Left forelimb (tissue), 1 donor: ENCODE measurements at regions not wholly inside any gene's neighbourhood (a gene's known extent, or its start where the extent isn't known, plus 50 kb on each side); places are given as distances from the start of the nearest gene placed in this dataset.

Source experiments
- DNase-seq: peaks from one replicate; pipeline ENCODE4 v3.0.0-alpha.2; 2018; ENCODE audit warnings: low spot score

DNA sequence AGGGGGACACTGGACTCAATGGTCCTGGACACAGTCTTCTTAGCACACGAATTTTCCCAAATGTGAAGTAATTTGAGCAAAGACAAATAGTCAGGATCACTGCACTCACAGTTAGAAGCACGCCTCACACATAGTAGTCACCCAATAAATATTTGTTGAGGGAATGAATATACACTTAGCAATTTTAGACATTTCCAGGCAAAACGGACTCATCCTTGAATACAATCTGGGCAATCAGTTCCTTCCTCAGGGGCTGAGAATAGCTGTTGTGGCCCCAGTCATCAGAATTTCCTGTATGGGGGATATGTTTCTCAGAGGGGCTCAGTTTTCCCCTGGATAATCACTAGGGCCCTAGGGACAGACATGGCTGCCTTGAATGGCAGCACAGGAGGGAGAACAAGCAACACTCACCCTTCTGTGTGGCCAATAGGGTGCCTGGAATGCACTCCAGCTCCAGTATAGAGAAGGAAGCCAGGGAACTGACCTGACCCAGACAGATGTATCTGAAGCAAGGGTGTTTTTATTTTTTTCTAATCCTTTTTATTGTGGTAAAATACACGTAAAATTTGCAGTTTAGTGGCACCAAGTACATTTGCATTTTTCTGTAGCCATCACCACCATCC is 282.7 kb upstream of the ZNF32 start:
- no peak for DNase-seq

DNA sequence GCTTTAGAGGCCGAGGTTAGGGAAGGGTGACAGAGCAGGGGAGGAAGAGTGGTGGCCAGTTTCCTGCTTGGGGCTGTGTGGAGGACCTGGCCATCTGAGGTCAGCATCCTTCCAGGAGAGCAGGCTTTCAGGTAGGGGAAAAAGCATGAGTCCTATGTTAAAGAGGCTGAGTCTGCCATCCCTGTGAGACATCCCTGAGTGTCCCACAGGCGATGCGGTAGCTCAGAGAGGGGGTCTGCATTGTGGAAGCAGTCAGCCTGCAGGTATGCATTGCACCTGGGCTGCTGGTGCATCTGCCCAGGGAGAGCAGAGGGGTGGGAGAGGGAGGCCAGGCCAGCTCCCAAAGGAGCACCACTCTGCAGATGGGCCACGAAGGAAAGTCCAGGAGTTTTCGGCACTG is 282.1 kb upstream of the ZNF32 start:
- DNase-seq, result no peak

DNA sequence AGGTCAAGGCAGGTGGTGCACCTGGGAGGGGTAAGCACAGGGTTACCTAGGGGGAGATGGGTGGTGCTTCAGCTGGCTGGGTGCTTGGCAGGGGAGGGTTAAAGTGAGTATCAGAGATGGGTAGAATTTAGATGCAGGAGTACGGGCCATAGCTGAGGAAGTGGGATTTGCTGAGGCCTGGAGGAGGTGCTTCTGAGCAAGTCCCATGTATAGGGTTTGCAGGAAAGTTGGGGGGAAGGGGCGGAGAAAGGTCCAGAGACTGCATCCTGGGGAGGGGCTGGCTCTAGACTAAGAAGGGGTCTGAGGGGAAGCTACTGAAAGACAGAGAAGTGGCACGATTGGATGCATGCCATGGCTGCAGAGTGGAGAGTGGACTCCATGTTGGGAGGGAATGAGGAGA is 281.6 kb upstream of the ZNF32 start:
- DNase-seq, result no peak

DNA sequence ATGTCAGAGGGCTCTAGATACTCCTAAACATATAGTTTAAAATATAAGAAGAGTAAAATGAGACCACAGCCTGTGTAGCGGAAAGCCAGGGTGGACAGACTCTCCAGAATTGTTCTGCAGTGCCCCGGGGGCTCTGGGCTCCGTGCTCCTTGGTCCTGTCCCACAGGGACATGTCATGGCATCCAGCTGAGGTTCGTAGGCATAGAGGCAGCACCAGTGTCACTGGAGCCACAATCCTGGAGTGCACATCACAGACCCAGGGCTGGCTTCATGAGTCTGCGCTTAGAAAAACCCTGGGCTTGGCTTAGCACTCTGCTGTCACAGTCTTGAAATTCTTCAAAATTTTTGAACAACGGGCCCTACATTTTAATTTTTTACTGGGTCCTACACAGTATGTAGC is 280.4 kb upstream of the ZNF32 start:
- no peak for DNase-seq

DNA sequence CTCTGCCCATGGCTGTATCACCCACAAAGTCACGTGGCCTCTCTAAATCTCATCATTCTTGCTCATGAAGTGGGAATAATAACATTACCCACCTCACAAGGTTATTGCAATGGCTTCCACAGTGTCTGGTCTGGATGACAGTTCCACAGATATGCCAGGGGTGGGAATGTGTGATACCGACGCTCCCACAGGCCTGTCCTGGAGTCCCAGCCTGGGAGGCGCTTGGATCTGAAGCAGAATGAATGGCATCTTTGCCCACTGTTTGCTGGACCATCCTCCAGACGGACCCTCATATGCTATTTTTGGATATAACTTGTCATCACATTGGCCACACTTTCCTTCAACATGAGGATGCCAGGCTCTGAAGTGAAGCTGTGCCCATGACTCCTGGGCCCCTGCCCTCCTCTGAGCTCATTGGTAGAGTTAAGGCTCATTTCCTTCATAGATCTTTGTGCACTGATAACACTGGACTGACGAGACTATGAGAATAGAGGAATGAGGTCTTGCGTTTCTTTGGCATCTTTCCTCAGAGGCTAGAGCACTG is 279.8 kb upstream of the ZNF32 start:
- DNase-seq, result no peak

DNA sequence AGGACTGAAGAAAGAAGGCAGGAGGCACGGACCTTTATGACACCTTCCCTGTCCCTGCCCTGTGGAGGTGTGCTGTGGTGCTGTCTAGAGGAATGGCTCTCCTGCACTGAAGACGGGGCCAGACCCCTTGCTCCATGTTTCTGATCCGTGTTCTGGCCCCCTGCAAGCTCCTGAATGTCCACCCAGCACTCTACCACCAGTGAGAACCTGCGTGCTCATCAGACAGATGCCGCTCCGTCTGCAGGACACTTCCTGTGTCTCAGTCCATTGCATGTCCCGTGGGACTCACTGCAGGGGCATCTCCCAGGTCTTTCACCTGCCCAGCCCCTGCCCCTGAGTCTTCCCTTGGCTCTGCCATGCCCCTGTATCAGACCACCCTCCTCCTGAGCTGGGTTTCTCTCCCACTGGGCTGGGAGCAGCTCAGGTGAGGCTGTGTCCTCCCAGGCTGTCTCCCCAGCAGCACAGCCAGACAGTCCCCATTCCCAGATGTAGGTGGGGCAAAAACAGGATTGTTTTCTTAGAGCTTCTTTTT is 278.3 kb upstream of the ZNF32 start:
- no peak for DNase-seq

DNA sequence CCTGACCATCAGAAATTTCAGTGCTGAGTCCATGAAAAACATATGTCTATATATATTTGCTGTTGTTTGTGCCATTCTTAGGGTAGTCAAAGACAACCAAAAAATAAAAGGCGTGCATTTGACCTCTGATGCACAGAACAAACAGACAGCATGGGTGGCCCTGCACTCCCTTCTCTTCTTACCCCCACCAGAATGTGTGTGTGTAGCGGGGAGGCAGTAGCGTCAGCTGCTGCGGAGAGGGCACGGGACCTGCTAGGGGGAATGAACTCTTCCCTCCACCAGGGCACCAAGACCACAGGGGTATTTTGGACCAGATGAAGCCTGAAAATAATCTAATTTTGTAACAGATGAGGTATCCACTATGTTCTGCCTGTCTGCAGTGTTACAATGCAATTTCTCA is 277.7 kb upstream of the ZNF32 start:
- DNase-seq, result no peak

DNA sequence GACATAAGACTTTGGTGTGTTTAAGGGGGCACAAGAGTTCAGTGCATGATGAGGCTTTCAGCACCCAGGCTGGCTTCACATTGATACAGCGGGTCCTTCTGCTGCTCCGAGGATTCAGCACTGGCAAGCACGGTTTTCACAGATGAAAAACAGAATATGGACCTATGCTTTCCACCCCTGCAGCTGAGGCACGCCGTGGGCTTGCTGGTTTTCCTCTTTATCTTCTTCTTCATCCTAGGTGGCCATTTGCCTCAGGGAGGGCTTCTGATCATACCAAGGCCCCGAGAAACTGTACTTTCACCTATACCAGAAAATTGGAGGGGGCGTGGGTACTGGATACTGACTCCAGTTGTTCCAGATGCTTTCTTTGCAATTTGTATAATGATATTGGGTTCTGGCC is 277.1 kb upstream of the ZNF32 start:
- DNase-seq, result no peak

DNA sequence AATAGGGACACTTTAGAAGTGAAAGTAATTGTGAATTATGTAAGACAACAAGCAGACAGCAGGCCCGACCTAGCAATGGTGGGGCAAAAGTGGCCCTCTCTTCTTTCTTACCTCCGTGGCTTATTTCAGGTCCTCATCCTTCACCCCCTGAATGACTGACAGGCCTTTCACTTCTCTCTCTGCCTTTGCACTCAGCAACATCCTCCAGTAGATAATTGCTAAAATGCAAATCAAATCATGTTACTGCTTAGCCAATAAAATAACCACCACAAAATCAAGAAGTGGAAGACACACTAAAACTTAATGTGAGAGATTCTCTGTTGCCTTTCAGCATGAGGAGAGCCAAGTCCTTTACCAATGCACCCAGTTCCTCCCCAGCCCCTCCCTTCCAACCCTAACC is 274.6 kb upstream of the ZNF32 start:
- DNase-seq, result no peak

DNA sequence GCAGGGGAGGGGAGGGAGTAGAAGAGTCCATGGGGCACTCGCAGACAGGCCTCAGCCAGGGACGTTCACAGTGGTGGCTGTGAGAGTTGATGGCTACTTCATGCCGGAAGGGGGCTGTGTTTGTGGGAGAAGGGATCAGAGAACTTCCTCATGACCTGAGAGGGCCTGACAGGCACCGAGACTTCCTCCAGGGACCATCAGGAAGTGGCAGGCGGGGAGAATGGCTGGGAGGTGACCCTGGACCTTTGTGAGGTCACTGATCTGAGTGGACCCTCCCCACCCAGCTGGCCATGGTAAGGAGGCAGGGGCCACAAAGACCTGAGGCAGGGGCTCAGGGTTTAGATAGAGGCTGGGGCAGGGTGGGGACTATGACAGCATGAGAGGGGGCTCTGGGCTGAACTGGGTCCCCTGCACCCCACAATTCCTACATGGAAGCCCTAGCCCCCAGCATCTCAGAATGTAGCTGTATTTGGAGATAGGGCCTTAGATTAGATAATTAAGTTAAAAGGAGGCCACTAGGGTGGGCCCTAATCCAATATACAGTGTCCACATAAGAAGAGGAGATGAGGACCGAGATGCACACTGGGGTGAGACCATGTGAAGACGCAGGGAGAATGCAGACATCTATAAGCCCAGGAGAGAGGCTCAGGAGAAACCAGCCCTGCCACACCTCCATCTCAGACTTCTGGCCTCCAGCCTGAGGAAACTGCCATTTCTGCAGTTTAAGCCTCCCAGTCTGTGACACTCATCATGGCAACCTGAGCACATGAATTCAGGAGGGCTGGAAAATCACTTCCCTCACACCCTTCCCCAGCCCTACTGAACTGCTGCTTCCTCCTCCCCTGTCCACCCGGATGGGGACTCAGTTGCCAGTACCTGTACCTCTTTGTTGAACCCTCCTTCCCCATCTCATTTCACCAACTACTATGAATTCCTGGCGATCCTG is 273.9 kb upstream of the ZNF32 start:
- DNase-seq, result no peak

DNA sequence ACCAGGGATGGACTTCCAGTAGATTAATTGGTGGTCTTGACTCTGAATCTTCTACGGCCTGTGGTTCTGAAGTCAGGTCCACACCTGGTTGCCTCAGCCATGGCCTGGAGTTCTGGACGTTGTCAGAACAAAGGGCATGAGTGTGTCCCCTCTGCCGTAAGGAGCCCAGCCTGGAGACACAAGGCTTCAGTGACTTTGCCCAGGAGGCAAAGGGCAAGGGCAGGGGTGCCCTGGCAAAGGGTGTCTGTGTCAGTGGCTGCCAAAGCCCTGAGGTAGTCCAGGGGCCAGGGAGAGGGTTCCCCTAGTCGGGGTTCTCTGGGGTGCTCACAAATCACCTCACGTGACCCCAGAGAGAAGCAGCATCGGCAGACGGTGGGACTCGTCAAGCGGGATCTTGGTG is 273.2 kb upstream of the ZNF32 start:
- DNase-seq, result no peak

DNA sequence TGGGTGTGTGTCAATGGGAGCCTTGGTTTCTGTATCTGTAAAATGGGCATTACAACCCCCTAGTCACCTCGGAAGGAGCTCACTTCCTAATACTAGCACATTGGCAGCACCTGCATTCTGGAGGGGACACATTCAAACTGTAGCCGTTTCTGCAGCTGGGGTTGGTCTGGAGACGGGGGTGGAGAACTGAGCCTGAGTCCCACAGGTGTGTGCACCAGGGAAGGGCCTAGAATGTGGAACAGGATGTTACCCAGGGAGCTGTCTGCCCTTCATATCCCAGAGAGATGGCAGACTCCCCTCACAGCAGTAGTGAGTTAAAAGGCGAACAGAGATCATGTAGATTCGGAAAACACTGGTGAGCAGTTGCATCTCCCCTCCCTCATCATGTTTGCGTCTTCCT is 272.8 kb upstream of the ZNF32 start:
- no peak for DNase-seq

DNA sequence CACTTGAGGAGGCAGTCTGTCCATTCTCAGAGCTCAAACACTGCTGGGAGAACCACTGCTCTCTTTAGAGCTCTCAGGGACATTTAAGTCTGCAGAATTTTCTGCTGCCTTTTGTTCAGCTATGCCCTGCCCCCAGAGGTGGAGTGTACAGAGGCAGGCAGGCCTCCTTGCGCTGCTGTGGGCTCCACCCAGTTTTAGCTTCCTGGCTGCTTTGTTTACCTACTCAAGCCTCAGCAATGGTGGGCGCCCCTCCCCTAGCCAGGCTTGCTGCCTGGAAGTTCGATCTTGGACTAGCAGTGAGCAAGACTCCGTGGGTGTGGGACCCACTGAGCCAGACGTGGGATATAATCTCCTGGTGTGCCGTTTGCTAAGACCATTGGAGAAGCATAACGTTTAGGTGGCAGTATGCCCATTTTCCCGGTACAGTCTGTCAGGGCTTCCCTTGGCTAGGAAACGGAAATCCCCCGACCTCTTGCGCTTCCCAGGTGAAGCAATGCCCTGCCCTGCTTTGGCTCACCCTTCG is 271.6 kb upstream of the ZNF32 start:
- peak; percentile 8 for DNase-seq

DNA sequence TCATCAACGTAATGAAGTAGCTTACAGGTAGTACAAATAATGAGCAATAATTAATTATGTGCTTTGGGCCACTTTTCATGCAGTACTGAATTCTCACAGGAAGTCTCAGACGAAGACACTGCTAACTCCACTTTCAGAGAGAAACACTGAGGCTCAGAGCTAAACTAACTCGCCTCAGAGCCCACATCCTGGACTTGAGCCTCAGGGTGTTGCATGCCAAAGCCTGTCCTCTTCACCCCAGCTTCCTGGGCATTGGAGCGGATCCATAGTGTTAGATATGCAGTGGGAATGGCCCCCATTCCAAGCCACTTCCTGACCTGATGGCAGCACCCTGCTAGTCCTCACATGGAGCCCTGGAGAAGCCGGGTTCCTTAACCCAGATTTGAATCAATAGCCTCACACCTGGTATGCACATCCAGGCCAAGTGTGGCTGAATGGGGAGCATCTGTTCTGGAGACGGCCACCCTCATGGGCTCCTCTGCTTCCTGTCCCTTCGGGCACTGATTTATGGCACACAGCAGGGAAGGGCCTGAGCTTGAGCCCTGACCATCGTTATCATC is 265.1 kb upstream of the ZNF32 start:
- DNase-seq, result no peak

DNA sequence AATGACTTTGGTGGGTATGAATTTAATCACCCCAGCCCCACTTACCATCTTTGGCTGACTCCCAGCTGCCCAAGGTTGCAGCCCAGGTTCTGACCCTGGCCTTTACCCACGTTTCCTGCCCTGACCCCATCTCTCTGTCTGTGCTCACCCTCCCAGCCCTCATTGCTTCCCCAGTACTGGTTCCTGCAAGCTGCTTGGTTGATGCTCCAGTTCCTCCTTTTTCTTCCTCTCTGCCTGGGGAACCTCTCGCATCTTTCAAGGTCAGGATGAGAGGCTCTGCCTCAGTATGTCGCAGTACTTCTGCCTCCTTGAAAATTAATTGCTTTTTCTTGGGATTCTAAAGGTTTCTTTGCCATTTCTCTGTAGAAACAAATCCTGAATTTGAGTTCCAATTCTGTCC is 263.8 kb upstream of the ZNF32 start:
- DNase-seq, result no peak

DNA sequence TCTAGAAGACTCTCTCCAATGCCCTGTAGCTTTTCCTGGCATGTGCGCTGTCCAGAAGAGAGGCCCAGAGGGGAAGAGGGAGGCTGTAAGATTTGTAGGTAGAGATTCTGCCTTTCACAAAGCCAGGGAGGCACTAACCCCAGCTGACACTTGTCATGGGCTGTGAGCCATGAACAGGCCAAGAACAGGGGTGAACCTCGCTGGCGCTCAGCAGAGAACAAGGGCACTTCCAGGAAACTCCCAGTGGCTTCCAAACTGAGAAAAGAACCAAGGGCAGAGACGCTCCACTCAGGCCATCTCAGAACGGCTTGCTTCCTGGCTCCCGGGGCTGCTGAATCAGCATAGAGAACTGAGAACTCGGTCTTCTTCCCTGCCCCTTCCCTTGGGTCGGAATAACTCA is 257.8 kb upstream of the ZNF32 start:
- DNase-seq, result no peak

DNA sequence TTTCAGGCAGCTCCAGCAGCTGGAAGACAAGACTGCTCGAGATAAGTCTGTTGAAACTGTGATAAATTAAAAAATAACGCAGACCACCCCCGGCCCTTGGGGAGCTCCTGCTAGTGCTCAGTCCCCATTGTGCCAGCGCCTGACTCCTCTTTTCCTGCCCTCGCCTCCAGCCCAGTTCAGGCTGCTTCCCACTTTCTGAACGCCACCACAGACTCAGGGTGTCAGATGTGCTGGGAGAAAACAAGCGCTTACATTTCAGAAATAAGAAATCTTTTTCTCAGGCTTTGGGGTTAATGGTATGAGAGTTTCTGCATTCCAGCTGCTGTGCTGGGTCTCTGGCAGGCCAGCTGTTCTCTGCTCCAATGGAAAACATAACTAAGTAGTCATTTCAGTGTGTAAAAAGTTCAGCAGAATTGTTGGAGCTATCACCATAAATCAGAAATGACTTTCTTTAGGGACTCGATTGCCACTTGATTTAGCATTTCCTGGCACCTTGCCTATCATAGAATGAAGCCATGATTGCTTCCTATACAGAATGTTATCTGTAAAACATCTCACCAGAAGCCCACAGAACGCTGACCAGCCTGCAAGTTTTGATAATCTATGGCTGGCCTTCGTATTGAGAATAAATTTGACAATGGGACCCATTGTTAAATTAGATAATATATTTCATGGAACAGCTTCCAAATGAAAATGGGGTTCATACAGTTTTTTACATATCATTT is 257.0 kb upstream of the ZNF32 start:
- DNase-seq, result peak; percentile 74

DNA sequence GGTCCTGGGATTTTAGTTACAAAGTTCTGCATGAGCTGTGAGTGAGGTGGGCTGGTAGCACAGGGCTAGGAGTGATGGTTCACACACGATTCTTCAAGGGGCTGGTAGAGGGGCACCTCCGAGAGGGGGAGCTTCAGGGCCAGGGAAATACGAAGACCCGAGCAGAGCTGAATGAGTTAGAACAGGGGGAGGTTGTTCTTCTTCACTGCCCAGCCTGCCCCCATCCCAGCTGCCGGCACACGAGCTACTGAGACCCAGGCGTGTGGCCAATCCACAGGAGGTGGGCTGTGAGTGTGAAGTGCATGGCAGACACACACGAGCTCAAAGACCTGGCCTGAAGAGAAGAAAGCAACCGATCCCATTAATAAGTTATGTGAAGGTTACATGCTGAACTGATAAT is 256.2 kb upstream of the ZNF32 start:
- no peak for DNase-seq

DNA sequence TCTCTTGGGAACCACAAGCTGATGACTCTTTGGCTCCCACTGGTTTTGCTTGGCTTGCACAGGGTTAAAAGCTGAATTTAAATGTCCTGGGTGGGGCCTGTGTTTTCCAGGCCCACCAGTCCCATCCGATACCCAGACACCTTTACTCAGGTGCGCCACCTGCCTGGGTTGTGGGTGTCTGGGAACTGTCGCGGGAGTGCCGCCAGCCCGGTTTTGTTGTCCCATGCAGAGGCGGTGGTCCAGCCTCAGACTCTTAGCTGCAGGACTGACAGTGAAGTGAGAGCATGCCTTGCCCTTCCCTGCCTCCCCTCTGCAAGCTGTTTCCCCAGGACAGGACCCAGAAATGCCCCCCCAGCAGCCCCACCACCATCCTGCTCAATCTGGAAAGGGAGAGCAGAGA is 255.6 kb upstream of the ZNF32 start:
- DNase-seq, result no peak

DNA sequence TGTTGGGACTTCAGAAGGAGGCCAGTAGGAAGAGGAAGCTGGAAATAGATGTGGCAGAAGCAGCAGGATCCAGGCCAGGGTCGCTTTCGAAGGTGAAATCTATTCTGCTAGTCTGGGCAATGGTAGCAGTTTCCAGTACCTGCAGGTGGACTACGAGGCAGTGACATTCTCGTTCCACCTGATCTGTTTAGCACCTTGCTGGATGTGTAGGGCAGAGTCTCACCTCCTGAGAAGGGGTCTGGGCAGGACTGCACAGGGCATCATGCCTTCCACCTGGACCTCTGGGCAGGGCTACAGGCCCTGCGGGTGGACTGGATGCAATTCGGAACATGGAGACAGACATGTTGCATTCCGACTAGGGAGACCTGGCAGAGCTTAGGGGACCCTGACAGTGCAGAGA is 254.8 kb upstream of the ZNF32 start:
- no peak for DNase-seq

DNA sequence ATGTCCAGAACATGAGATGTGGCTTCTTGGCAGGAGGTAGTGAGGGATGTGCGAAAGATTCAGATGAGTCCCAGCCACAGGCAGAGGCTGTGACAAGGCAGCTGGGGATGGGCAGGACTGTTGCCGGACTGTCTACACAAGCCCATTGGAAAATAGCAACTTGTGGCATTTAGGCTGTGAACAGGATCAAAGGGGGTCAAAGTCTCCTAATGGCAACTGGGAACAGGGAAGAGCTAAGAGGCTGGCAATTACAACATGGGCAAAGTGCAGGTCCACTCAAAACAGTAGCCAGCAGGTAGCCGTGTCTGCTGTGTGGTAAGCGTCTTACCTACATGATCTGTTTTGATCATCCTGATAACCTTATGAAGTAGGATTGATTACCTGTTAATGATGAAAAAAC is 254.2 kb upstream of the ZNF32 start:
- no peak for DNase-seq
